ENCODE measurements at regions not wholly inside any gene's neighbourhood (a gene's known extent, or its start where the extent isn't known, plus 50 kb on each side); places are given as distances from the start of the nearest gene placed in this dataset.

DNA sequence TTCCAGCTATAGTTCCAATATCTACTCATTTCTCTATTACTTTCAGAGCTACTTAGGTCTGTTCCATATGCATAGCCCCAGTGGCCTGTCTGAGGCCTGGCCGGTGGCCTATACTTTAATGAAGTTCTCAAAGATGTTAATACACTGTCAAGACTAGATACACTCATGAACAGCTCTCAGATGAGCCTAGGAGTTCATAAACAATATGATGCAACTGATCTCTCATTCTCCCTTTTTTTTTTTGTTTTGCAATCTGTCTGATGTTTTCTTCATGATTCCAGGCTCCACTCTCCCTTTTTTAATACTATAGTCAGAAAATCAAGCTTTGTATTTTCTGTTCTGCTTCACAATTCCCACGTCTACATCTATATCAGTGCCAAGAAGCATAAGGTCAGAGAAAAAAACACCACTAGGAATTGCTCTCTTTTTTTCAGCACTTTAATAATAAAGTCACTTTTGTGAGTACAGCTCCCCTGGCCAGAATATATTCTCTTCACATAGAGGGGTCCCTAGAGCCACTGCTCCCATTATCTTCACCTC is 321.0 kb downstream of the C7orf25 start:
- TF ChIP-seq CTCF (IDR thresholded peaks at IDR 0.05) (no peak), POLR2A (IDR thresholded peaks at IDR 0.05) (no peak)

All from body of pancreas (tissue), 4 donors.